ENCODE measurements at regions not wholly inside any gene's neighbourhood (a gene's known extent, or its start where the extent isn't known, plus 50 kb on each side); places are given as distances from the start of the nearest gene placed in this dataset.

DNA sequence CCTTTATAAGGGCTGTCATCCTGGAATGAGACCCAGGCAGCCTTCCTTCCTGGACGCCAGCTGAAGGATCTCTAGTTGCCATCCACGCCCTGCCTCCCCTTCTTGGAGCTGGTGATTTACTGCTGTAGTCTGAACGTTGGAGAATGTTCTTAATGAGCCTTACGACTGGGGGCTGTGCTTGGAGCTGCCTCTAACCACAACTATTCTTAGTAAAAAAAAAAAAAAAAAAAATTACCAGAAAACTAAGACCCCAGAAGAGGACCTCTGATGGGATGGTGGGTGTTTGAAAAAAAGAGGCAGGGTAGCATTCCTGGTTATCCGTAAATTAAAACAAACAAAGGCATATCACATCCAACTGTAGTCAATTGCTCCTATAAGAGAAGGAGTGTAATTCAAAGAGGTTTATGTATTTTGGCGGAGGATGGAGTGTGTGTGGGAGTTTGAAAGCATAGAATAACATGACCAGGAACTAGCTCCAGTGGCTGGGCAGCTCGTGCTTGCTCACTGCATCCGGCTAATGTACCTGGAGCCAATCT lies 105.4 kb downstream of the QPCT start:
- TF ChIP-seq POLR2A (IDR thresholded peaks at IDR 0.05; ENCODE audit: low read length): no peak
- no peak for TF ChIP-seq CTCF (IDR thresholded peaks at IDR 0.05)
- TF ChIP-seq EHMT2 (IDR thresholded peaks at IDR 0.05; ENCODE audit: low read depth): no peak
- TF ChIP-seq JUNB (IDR thresholded peaks at IDR 0.05): no peak
- TF ChIP-seq, protein P1, sequence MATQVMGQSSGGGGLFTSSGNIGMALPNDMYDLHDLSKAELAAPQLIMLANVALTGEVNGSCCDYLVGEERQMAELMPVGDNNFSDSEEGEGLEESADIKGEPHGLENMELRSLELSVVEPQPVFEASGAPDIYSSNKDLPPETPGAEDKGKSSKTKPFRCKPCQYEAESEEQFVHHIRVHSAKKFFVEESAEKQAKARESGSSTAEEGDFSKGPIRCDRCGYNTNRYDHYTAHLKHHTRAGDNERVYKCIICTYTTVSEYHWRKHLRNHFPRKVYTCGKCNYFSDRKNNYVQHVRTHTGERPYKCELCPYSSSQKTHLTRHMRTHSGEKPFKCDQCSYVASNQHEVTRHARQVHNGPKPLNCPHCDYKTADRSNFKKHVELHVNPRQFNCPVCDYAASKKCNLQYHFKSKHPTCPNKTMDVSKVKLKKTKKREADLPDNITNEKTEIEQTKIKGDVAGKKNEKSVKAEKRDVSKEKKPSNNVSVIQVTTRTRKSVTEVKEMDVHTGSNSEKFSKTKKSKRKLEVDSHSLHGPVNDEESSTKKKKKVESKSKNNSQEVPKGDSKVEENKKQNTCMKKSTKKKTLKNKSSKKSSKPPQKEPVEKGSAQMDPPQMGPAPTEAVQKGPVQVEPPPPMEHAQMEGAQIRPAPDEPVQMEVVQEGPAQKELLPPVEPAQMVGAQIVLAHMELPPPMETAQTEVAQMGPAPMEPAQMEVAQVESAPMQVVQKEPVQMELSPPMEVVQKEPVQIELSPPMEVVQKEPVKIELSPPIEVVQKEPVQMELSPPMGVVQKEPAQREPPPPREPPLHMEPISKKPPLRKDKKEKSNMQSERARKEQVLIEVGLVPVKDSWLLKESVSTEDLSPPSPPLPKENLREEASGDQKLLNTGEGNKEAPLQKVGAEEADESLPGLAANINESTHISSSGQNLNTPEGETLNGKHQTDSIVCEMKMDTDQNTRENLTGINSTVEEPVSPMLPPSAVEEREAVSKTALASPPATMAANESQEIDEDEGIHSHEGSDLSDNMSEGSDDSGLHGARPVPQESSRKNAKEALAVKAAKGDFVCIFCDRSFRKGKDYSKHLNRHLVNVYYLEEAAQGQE (IDR thresholded peaks at IDR 0.05): no peak
- TF ChIP-seq CHD2 (IDR thresholded peaks at IDR 0.05; ENCODE audit: low read length, partially characterized antibody): no peak
- no peak for TF ChIP-seq FOSL2 (IDR thresholded peaks at IDR 0.05)
- TF ChIP-seq FOSL2 (CRISPR knock-in tag; IDR thresholded peaks at IDR 0.05): no peak
- TF ChIP-seq ESRRA (IDR thresholded peaks at IDR 0.05; ENCODE audit: borderline replicate concordance, low read length): no peak

All from A549 (cell line).